ENCODE measurements at regions not wholly inside any gene's neighbourhood (a gene's known extent, or its start where the extent isn't known, plus 50 kb on each side); places are given as distances from the start of the nearest gene placed in this dataset.

DNA sequence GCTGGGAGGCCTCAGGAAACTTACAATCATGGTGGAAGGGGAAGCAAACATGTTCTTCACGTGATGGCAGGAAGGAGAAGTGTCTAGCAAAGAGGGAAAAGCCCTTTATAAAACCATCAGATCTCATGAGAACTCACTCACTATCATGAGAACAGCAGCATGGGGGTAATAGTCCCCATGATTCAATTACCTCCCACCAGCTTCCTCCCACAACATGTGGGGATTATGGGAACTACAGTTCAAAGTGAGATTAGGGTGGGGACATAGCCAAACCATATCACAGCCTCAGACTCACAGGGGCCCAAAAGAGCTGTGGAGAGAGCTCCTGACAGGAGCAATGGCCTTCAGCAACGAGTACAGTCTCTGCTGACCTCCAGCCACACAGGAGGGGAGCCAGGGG lies 151.4 kb downstream of the GXYLT1 start (continued):
- TF ChIP-seq, protein P1, sequence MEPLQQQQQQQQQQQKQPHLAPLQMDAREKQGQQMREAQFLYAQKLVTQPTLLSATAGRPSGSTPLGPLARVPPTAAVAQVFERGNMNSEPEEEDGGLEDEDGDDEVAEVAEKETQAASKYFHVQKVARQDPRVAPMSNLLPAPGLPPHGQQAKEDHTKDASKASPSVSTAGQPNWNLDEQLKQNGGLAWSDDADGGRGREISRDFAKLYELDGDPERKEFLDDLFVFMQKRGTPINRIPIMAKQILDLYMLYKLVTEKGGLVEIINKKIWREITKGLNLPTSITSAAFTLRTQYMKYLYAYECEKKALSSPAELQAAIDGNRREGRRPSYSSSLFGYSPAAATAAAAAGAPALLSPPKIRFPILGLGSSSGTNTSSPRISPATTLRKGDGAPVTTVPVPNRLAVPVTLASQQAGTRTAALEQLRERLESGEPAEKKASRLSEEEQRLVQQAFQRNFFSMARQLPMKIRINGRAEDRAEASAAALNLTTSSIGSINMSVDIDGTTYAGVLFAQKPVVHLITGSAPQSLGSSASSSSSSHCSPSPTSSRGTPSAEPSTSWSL (CRISPR knock-in tag; IDR thresholded peaks at IDR 0.05; ENCODE audit: borderline replicate concordance): no peak
- TF ChIP-seq ZNF408 (CRISPR knock-in tag; IDR thresholded peaks at IDR 0.05; ENCODE audit: low read depth) (no peak), SP2 (IDR thresholded peaks at IDR 0.05; ENCODE audit: extremely low read depth, low read depth, low read length, poor library complexity, severe bottlenecking) (no peak), NONO (IDR thresholded peaks at IDR 0.05; ENCODE audit: low read depth in 2 of 2, low read length in 1 of 2) (no peak), NR2F6 (CRISPR knock-in tag; IDR thresholded peaks at IDR 0.05) (no peak), TAL1 (IDR thresholded peaks at IDR 0.05) (no peak)
- TF ChIP-seq, protein P2, sequence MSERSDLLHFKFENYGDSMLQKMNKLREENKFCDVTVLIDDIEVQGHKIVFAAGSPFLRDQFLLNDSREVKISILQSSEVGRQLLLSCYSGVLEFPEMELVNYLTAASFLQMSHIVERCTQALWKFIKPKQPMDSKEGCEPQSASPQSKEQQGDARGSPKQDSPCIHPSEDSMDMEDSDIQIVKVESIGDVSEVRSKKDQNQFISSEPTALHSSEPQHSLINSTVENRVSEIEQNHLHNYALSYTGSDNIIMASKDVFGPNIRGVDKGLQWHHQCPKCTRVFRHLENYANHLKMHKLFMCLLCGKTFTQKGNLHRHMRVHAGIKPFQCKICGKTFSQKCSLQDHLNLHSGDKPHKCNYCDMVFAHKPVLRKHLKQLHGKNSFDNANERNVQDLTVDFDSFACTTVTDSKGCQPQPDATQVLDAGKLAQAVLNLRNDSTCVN (CRISPR knock-in tag; IDR thresholded peaks at IDR 0.05): no peak

DNA sequence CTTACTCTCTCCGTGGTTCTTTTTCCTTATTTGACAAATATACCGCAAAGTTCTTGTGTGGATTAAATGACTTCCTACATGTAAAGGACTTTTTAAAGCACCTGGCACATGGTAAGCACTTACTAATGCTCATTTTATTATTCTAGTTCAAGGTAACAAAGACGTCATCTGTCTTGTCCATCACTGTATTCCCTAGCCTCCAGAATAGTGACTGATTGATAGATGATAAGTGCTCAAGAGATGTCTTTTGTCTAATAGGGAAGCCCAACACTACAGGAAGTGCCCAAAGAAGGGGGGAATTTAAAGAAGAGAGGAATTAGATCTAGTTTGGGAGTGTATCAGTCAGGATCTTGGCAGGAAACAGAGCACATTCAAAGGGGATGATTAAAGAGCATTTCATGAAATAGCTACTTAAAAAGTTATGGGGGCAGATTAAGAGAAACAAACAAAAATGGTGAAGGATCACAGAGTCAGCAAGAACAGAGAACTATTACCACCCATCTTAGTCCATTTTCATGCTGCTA lies 151.9 kb downstream of the GXYLT1 start:
- ChIA-PET POLR2A (interaction anchor here (1.2 kb wide), 1 partner anchor 14 kb away, joined by 3 read pairs; no protein-coding TSS in a partner anchor), CTCF (ENCODE audit: low intra/inter-chr PET ratio) (no interaction called here)
- 0% methylated on average over 3 of the region's 3 CpGs for WGBS (ENCODE audit: insufficient coverage, low coverage, missing lambda C conversion rate)
- Histone ChIP-seq H3K9ac (ENCODE audit: insufficient read depth in 1 of 2, low read depth in 2 of 2, low read length in 2 of 2) (no peak overlapping the region), H3K4me1 (replicated peaks in 1 of 2; ENCODE audit: control insufficient read depth in 2 of 2, insufficient read depth in 2 of 2, low read length in 2 of 2) (no peaks in the 10 kb centered on the region), H3K4me3 (no peak overlapping the region), H3K79me2 (ENCODE audit: control insufficient read depth, insufficient read depth, low read length) (no peaks in the 10 kb centered on the region), H3K27ac (ENCODE audit: extremely low read depth, low read depth, low read length) (no peak overlapping the region), H3K9me3 (replicated peaks; ENCODE audit: control insufficient read depth, insufficient read depth, low read depth, low read length) (no peaks in the 10 kb centered on the region), H4K20me1 (replicated peaks; ENCODE audit: control insufficient read depth, insufficient read depth, low read length) (no peaks in the 10 kb centered on the region), H3K4me2 (ENCODE audit: insufficient read depth, low read length) (no peak overlapping the region), H2AFZ (ENCODE audit: low read depth, low read length) (no peak overlapping the region), H3K36me3 (ENCODE audit: control insufficient read depth, insufficient read depth, low read length) (no peaks in the 10 kb centered on the region), H3K27me3 (ENCODE audit: control insufficient read depth in 2 of 2, insufficient read depth in 2 of 2, low read length in 2 of 2) (no peaks in the 10 kb centered on the region), H3K9me1 (ENCODE audit: control insufficient read depth, insufficient read depth, low read length) (no peaks in the 10 kb centered on the region)
- FAIRE-seq (no peak), ATAC-seq (no peak), DNase-seq (ENCODE audit: extremely low read depth in 1 of 4, low spot score in 3 of 4) (no peak)
- in situ Hi-C loops (cut with MboI) (no loop called here), intact Hi-C loops (cut with micrococcal nuclease) (no loop called here)
- no TSS peak for BruUV-seq (replicated peaks)
- TF ChIP-seq ZNF584 (CRISPR knock-in tag; IDR thresholded peaks at IDR 0.05; ENCODE audit: low read depth) (no peak), ZBTB1 (CRISPR knock-in tag; IDR thresholded peaks at IDR 0.05; ENCODE audit: borderline replicate concordance, low read depth) (no peak), SLC30A9 (CRISPR knock-in tag; IDR thresholded peaks at IDR 0.05) (no peak), CC2D1A (IDR thresholded peaks at IDR 0.05) (no peak), ZNF766 (CRISPR knock-in tag; conservative IDR thresholded peaks at IDR 0.05) (no peak), ZNF77 (CRISPR knock-in tag; IDR thresholded peaks at IDR 0.05) (no peak), SETDB1 (IDR thresholded peaks at IDR 0.05; ENCODE audit: low read length) (no peak), NCOA1 (IDR thresholded peaks at IDR 0.05; ENCODE audit: low read depth) (no peak), NELFE (IDR thresholded peaks at IDR 0.05; ENCODE audit: insufficient read depth, insufficient read length) (no peak), SAFB2 (IDR thresholded peaks at IDR 0.05; ENCODE audit: borderline replicate concordance, low read depth, low read length, severe bottlenecking) (no peak), TBL1XR1 (IDR thresholded peaks at IDR 0.05; ENCODE audit: low read length in 2 of 2) (no peak), ILF3 (IDR thresholded peaks at IDR 0.05; ENCODE audit: borderline replicate concordance) (no peak)
- TF ChIP-seq, protein P3, sequence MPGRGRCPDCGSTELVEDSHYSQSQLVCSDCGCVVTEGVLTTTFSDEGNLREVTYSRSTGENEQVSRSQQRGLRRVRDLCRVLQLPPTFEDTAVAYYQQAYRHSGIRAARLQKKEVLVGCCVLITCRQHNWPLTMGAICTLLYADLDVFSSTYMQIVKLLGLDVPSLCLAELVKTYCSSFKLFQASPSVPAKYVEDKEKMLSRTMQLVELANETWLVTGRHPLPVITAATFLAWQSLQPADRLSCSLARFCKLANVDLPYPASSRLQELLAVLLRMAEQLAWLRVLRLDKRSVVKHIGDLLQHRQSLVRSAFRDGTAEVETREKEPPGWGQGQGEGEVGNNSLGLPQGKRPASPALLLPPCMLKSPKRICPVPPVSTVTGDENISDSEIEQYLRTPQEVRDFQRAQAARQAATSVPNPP (IDR thresholded peaks at IDR 0.05; ENCODE audit: borderline replicate concordance, insufficient read depth, insufficient read length): no peak

Measured in K562 (cell line).